Sigmoid colon (tissue), 6 donors: ENCODE measurements at regions not wholly inside any gene's neighbourhood (a gene's known extent, or its start where the extent isn't known, plus 50 kb on each side); places are given as distances from the start of the nearest gene placed in this dataset.

Source experiments
- DNase-seq: peaks from one replicate; pipeline ENCODE4 v3.0.0-alpha.2; 2019
- H3K27ac ChIP-seq, 4 donors: fragments of 200-600 bp; sonication (generic); one replicate each; pipeline ENCODE4 v1.5.1; 2016 to 2019; ENCODE audit warnings: mild to moderate bottlenecking in 1 of 4
- H3K27me3 ChIP-seq, 3 donors: fragments of 200-600 bp; sonication (generic); one replicate each; pipeline ENCODE4 v1.5.1; 2019; ENCODE audit warnings: mild to moderate bottlenecking in 1 of 3
- H3K36me3 ChIP-seq, 4 donors: fragments of 200-600 bp; sonication (generic); one replicate each; pipeline ENCODE4 v1.5.1; 2016 to 2019
- H3K4me1 ChIP-seq, 4 donors: fragments of 200-600 bp; sonication (generic); one replicate each; pipeline ENCODE4 v1.5.1; 2017 to 2019
- H3K4me3 ChIP-seq, 4 donors: fragments of 200-600 bp; sonication (generic); one replicate each; pipeline ENCODE4 v1.5.1; 2017 to 2019; ENCODE audit warnings: mild to moderate bottlenecking in 2 of 4, moderate library complexity in 1 of 4
- H3K9me3 ChIP-seq, 4 donors: fragments of 200-600 bp in 3 of 4; sonication (generic) in 3 of 4; one replicate each; pipeline versions ENCODE4 v1.5.1 to v1.6.1; 2013 to 2019
- CTCF ChIP-seq, 4 experiments: fragments of 450-650 bp in 3 of 4; fragments of 200-600 bp in 1 of 4; IDR thresholded peaks; one replicate each; pipeline ENCODE4 v1.5.1; 2016 to 2019; ENCODE audit warnings: antibody characterized with exemption in 4 of 4, mild to moderate bottlenecking in 3 of 4, moderate library complexity in 2 of 4
- EP300 ChIP-seq, 4 donors: sonication (generic); formaldehyde crosslinking; IDR thresholded peaks; one replicate each; pipeline ENCODE4 v1.6.1; 2017; ENCODE audit warnings: antibody characterized with exemption in 4 of 4
- POLR2A ChIP-seq, 2 donors: fragments of 450-650 bp; IDR thresholded peaks; one replicate each; pipeline ENCODE4 v1.6.1; 2016; ENCODE audit warnings: antibody characterized with exemption in 2 of 2, mild to moderate bottlenecking in 2 of 2, moderate library complexity in 2 of 2
- POLR2AphosphoS5 ChIP-seq, 4 donors: sonication (generic); formaldehyde crosslinking; IDR thresholded peaks; one replicate each; pipeline ENCODE4 v1.6.1; 2017; ENCODE audit warnings: antibody characterized with exemption in 4 of 4
- WGBS, 2 donors: extraction: QIAGEN DNeasy Blood & Tissue Kit; methylation state at CpG; one replicate each; pipeline ENCODE4 v1.1.7; 2013; 5-methylcytosine and 5-hydroxymethylcytosine counted together
- intact Hi-C: fragments of 100-400 bp; cut with DNase I; formaldehyde crosslinking; loops from one replicate; pipeline ENCODE4 v1.15.1; 2023
- donor health status: healthy with polysubstance abuse.
- donor health status: healthy.

GRCh38 chr2:62425684-62426083 is 80.3 kb downstream of the TMEM17 start:
- TF ChIP-seq CTCF (IDR thresholded peaks at IDR 0.05) (no peak), POLR2A (IDR thresholded peaks at IDR 0.05) (no peak), EP300 (IDR thresholded peaks at IDR 0.05) (no peak), POLR2AphosphoS5 (IDR thresholded peaks at IDR 0.05) (no peak)
- no peak for DNase-seq
- no peaks in the 10 kb centered on the region for H3K9me3 ChIP-seq
- intact Hi-C loops = no loop called here
- H3K27me3 ChIP-seq = no peaks in the 10 kb centered on the region
- 87 to 91% methylated on average over 5 of the region's 5 CpGs for WGBS, 2 donors
- H3K4me3 ChIP-seq = no peak overlapping the region
- H3K27ac ChIP-seq = no peak overlapping the region
- H3K36me3 ChIP-seq = no peaks in the 10 kb centered on the region
- no peaks in the 10 kb centered on the region for H3K4me1 ChIP-seq

GRCh38 chr2:62424899-62425298 is 81.1 kb downstream of the TMEM17 start:
- H3K36me3 ChIP-seq = no peaks in the 10 kb centered on the region
- no peaks in the 10 kb centered on the region for H3K9me3 ChIP-seq
- DNase-seq = no peak
- TF ChIP-seq CTCF (IDR thresholded peaks at IDR 0.05) = no peak
- no peak for TF ChIP-seq POLR2AphosphoS5 (IDR thresholded peaks at IDR 0.05)
- TF ChIP-seq EP300 (IDR thresholded peaks at IDR 0.05) = no peak
- TF ChIP-seq POLR2A (IDR thresholded peaks at IDR 0.05) = no peak
- intact Hi-C loops = no loop called here
- WGBS, 2 donors = 34 to 68% methylated on average over 6 of the region's 6 CpGs
- no peaks in the 10 kb centered on the region for H3K4me1 ChIP-seq
- H3K27ac ChIP-seq = no peak overlapping the region
- no peaks in the 10 kb centered on the region for H3K27me3 ChIP-seq
- H3K4me3 ChIP-seq = no peak overlapping the region

GRCh38 chr2:62423883-62424458 is 82.0 kb downstream of the TMEM17 start:
- intact Hi-C loops = no loop called here
- DNase-seq = no peak
- no peak overlapping the region for H3K4me3 ChIP-seq
- H3K9me3 ChIP-seq = no peaks in the 10 kb centered on the region
- WGBS, 2 donors = 82 to 87% methylated on average over 3 of the region's 3 CpGs
- no peak overlapping the region for H3K27ac ChIP-seq
- H3K4me1 ChIP-seq = no peaks in the 10 kb centered on the region
- no peak for TF ChIP-seq CTCF (IDR thresholded peaks at IDR 0.05)
- no peak for TF ChIP-seq POLR2A (IDR thresholded peaks at IDR 0.05)
- TF ChIP-seq EP300 (IDR thresholded peaks at IDR 0.05) = no peak
- TF ChIP-seq POLR2AphosphoS5 (IDR thresholded peaks at IDR 0.05) = no peak
- no peaks in the 10 kb centered on the region for H3K27me3 ChIP-seq
- no peaks in the 10 kb centered on the region for H3K36me3 ChIP-seq

GRCh38 chr2:62423235-62423634 is 82.8 kb downstream of the TMEM17 start:
- Histone ChIP-seq H3K9me3 (no peaks in the 10 kb centered on the region), H3K36me3 (no peaks in the 10 kb centered on the region), H3K4me3 (no peak overlapping the region), H3K4me1 (no peaks in the 10 kb centered on the region), H3K27me3 (no peaks in the 10 kb centered on the region), H3K27ac (no peak overlapping the region)
- WGBS, 2 donors = 86% methylated on average over 6 of the region's 6 CpGs
- no peak for DNase-seq
- intact Hi-C loops = no loop called here
- no peak for TF ChIP-seq CTCF (IDR thresholded peaks at IDR 0.05)
- TF ChIP-seq EP300 (IDR thresholded peaks at IDR 0.05) = no peak
- no peak for TF ChIP-seq POLR2A (IDR thresholded peaks at IDR 0.05)
- TF ChIP-seq POLR2AphosphoS5 (IDR thresholded peaks at IDR 0.05) = no peak

- TF ChIP-seq CTCF (IDR thresholded peaks at IDR 0.05) (no peak), POLR2AphosphoS5 (IDR thresholded peaks at IDR 0.05) (no peak), POLR2A (IDR thresholded peaks at IDR 0.05) (no peak), EP300 (IDR thresholded peaks at IDR 0.05) (no peak)
- Histone ChIP-seq H3K36me3 (no peaks in the 10 kb centered on the region), H3K4me3 (no peak overlapping the region), H3K27ac (no peak overlapping the region), H3K4me1 (peaks cover 0 to 20% (median 17%) of the 10 kb centered on the region in 4 donors), H3K9me3 (no peaks in the 10 kb centered on the region), H3K27me3 (no peaks in the 10 kb centered on the region)
- WGBS, 2 donors = 59 to 82% methylated on average over 2 of the region's 2 CpGs
- DNase-seq = no peak
- intact Hi-C loops = no loop called here
Measured at GRCh38 chr2:62415518-62415917, 90.5 kb downstream of the TMEM17 start.
